Ammon's horn (tissue), 1 donor: ENCODE measurements at regions not wholly inside any gene's neighbourhood (a gene's known extent, or its start where the extent isn't known, plus 50 kb on each side); places are given as distances from the start of the nearest gene placed in this dataset.
"Not testable (repeated sequence)": the region's sequence is repeated elsewhere in the genome, so short reads cannot be mapped to it uniquely, and the experiment has no call there.

Experiments used
- DNase-seq: peaks from one replicate; pipeline ENCODE4 v3.0.0-alpha.2; 2016; ENCODE audit warnings: low spot score

DNA sequence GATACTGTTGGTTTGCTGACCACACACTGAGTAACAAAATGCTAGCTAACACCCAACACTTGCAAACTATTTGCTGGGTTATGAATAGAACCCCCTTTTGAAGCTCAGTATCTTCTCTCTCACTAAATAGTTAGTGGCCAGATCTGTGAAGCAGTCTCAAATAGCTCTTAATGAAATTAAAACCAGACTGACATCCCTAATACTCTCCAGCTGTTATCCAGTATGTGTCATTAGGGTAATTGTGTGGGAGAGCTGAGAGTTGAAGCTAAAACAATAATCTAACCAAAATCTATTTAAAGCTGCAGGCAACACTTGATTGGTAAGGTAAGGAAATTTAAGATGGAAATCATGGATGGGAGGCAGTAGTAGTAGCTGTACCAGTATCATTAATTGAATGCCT lies 110.4 kb upstream of the RORA start:
- no peak for DNase-seq

- no peak for DNase-seq
These were observed 108.4 kb upstream of the RORA start for GRCh38 chr15:61337541-61337940.

DNA sequence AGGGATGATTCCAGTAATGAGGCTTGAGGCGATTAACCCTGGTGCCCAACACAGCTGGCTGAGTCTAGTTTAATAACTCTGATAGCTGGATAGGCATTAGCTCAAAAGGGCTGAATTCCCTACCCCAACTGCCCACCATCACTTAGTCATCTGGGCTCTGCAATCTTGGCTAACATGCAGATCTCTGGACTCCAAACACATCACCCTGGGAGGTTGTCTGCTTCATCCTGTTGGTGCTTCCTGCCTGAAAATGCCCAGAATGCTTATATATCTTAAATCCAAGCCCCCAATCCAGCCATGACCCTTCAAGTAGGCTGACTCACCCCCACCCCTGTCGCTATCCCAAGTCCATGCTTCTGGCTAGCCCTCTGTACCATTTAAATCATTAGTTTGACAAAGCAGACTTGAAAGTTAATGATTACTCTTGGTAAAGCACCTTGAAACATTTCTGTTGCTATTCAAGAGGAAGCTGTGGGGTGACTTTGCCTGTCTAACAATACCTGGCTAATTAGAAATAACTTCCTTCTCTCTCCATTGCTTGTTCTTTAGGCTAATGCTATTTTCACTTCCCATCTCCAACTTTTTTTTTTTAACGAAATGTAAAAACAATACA lies 107.0 kb upstream of the RORA start:
- no peak for DNase-seq

DNA sequence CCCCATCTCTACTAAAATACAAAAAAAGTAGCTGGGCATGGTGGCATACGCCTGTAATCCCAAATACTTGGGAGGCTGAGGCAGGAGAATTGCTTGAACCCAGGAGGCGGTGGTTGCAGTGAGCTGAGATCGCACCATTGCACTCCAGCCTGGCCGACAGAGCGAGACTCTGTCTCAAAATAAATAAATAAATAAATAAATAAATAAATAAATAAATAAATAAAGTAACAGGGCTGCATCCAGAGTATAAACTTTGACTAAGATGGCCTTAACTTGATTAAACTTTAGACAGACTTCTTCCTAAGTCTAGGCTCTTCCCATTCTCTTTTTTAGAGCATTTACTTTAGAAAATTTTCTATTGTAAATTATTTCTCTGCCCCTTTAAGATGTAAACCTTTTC lies 105.6 kb upstream of the RORA start:
- DNase-seq: not testable (repeated sequence)

DNA sequence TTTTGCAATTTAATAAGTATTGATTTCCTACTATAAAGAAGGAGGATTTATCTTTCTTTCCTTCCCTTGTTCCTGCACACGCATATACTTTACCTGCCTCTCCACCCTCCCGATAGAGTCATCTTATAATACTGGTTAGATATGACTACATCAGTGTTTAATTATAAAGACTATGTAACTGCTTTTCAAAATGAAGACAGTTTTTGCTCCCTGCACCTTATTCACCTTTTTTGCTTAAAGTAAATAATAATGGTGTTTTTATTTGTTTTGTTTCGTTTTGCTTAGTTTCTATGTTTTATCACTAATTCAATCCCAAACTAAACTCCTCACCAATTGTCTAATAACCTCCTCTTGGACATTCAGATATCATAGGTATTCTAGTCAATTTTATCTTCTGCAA lies 101.9 kb upstream of the RORA start:
- no peak for DNase-seq

DNA sequence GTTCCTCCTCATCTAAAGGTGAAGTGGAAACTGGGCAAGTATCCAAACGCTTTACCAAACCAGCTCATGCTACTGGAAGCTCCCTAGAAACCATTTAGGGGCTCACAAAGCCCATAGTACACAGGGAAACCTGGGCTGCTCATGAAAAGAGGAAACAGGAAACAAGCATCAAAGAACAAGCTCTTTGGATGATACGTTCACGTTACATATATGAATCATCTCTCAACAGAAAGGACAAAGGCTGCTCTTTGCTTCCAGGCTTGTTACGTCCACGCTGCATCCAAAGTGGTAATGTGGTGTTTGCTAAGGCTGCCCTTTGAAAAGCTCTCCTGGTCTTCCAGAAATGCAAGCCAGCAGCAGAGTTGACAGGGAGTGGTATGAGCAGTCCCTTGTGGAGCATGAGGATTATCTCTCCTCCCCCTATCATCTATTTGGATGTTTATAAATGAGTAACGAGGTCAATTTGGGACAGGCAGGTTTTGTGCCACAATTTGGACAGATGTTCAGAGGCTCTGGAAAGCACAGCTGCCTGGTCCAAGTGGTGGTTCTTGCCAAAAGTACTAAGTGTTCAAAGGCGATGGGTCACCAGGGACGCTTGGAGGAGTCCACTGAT lies 98.0 kb upstream of the RORA start:
- DNase-seq: no peak

DNA sequence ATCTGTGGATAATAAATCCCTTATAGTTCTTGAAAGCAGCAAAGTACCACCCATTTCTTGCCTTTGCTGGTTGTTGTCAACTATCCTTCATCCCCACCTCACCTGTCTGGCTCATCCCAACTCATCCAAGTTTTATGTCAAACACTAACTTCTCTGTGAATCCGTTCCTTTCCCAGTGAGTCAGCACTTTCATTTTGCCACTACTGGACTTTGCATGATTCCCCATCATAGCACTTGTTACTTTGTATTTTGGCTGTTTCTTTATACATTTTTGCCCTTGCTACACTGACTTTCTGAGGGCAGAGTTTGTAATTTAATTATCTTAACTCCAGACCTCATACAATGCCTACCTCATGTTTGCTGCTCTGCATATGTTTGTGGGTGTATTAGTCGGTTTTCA lies 90.8 kb upstream of the RORA start:
- no peak for DNase-seq

DNA sequence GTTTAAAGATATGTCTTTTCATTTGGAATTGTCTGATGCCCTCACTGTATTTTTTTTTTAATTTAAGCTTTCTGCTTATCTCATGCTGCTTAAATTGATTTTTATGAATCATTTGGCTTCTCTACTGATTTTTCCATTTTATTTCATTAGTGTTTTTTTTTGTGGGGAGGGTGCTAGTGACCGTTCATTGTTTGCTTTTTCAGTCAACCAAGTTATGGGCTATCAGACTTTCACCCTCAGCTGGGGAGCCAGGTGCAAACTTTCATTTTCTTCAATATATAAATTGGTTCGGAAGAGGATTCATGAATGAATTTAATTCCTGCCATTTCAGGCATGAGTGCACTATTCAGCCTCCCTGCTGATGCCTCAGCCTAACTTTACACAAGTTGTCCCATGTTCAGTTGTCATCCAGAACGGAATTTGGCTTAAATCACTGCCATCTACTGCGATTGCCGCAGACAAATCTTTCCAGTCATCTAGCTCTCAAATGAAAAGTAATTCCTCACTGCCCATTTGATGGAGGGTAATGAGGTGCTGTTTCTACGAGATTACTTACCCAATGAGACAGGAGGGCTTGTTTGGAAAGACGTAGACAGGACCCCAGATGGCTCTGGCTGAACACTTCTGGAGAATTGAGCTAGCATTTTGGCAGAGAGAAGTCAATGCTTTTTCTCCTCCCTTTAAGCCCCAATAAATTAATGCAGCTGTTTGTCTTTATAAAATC lies 89.9 kb upstream of the RORA start:
- DNase-seq: no peak

DNA sequence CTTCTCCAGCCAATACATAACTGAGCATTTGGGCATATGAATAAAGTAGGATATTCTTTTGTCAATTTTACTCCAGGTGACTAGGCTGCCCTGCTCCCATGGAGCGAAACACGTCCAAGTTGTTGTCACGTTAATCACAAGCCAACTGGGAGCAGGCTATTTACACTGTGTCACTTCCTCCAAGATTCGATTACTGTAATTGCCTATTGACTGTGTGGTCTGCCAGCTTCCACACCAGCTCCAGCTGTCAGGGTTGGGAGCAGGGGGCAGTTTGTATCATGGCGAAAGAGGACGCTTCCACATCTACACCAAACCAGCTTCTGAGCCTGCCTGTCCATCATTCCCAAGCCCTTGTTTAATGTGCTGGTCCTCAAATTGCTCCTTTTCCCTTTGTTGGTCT lies 89.2 kb upstream of the RORA start:
- no peak for DNase-seq

- no peak for DNase-seq
These were observed 86.4 kb upstream of the RORA start for GRCh38 chr15:61315471-61315870.

- no peak for DNase-seq
These were observed 85.3 kb upstream of the RORA start for GRCh38 chr15:61314427-61314826.

DNA sequence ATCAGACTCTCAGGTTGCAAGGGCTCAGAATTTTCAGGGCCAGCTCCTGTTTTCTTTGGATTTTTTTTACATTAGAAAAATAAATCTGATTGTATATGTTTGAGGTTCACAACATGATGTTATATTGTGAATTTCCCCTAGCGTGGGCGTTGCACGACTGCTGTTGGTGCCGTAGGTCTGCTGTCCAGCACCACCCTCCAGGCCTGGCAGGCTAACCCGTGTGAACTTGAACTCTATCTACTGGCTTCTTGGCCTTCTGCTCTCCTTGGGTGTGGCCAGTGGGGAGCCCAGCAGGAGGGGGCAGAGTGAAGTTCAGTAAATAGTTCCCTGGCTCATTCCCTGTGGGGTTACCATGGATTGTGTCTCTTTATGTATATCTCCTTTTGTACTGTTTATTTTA lies 80.5 kb upstream of the RORA start:
- no peak for DNase-seq

GRCh38 chr15:61309031-61309511 lies 80.0 kb upstream of the RORA start:
- DNase-seq: no peak

DNA sequence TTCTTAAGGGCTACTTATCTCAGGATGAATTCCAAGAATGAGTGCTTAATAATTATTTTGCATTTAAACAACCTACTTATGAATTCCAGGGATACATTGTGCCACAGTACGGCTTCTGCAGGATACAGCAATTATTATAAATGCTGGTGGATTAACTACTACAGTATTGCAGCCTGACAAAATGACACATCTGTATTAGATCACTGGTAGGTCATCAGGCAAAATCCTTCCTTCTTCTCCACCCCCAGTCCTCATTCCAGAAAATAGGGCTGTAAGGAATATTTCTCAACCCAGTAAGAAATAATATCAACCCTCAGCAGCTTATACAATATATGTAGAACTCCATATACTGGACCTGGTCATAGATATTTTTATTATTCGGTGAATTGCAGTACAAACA lies 79.3 kb upstream of the RORA start:
- no peak for DNase-seq

GRCh38 chr15:61307474-61307873 lies 78.4 kb upstream of the RORA start:
- DNase-seq: no peak

- no peak for DNase-seq
These were observed 72.6 kb upstream of the RORA start for GRCh38 chr15:61301701-61302100.

GRCh38 chr15:61299075-61299763 lies 70.1 kb upstream of the RORA start:
- DNase-seq: no peak

DNA sequence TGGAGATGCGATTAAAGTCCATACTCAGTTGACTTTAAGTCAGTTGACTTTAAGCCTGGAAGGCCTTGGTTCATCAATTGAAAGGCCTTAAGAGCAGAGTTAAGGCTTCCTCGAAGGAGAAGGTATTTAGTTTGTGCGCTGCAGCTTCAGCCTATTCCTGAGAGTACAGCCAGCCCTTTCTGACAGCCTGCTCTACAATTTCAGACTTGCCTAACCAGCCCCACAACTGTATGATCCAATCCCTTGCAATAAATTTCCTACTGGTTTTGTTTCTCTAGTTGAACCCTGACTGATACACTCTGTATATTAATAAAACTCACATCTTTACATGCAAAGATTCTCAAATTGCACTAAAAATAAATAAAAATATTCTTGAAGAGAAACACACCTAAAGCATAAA lies 66.1 kb upstream of the RORA start:
- no peak for DNase-seq

- DNase-seq: no peak
These were observed 53.6 kb upstream of the RORA start for GRCh38 chr15:61282661-61283060.

DNA sequence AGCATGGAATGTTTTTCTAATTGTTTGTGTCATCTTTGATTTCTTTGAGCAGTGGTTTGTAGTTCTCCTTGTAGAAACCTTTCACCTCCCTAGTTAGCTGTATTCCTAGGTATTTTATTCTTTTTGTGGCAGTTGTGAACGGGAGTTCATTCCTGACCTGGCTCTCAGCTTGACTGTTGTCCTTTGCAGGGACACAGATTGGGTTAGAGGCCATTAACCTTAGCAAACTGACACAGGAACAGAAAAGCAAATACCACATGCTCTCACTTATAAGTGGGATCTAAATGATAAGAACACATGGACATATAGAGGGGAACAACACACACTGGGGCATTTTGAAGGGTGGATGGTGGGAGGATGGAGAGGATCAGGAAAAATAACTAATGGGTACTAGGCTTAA lies 52.2 kb upstream of the RORA start:
- no peak for DNase-seq
